NK-92 (cell line): ENCODE measurements at regions not wholly inside any gene's neighbourhood (a gene's known extent, or its start where the extent isn't known, plus 50 kb on each side); places are given as distances from the start of the nearest gene placed in this dataset.

Experiments
- DNase-seq: peaks from one replicate; lab custom pipeline; 2025; ENCODE audit not compliant: unreplicated experiment; lab: John Stamatoyannopoulos, UW

DNA sequence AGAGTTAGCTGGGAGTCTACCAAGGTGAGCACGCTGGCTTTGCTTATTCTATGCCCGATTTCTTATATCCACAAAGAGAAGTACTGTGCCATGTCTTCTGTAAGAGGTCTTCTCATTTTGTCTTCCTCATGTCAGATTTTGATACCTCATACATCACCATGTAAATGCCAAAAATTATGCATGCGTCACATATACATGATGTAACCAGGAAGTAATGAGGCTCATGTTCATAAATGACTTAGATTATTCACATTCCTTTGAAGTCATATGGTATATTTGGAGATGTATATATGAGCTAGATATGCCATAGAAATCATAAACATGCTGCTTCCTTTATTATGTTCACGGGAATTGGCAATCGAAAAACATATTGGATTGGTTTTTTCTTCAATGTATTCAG, 97.7 kb upstream of the CELF2 start:
- no peak for DNase-seq

DNA sequence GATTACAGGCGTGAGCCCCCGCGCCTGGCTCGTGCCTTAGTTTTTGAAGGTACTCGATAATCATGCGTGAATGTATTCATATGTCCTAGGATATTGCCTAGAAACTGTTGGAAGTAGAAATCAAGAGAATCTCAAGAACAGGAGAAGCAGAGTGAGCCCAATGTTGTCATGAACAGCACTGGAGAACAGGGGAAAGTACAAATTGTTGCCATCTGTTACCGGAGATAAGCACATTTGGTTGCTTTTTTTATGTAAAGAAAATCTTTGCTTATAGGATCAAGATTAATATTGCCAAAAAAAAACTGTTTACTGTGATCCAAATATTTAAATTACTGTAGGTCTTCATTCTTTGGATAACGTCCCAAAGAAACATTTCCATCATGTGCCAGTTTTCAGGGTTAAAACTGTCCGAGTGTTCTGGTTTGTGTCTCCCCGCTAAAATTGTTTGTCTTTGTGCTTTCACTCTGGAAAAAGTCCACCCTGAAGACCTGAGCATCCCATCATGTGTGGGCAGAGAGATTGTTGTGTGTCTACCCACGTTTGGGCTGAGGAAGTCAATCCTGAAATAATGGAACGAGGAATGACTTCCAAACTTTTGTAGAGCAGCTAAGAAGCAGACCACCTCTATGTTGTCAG, 95.7 kb upstream of the CELF2 start:
- no peak for DNase-seq

DNA sequence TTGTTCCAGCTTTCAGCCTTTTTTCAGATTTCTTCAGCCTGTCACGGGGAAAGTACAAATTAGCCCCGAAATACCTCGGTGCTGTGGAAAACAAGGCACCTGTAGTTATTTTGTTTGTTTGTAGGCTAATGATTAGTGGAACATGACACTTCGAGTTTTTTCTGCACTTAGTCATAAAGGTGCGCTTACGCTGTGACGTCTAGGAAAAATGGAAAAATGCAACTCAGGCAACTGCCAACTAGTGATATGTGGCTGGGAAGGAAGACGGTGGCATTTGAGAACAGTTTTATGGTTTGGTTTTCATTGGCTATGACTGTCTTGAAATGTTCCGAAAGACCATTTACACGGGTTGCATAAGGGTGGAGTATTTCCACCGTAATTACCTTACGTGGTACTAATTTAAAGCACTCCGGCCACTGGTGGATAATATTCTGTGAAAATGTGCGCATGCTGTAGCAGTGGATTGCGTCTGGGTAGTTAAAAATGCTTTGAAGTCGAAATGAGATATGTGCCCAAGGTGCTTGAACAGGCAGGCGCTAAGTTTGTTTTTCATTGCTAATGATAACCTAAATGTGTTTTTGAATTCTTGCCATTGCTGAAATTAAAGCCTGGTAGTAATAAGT, 94.5 kb upstream of the CELF2 start:
- DNase-seq = no peak

DNA sequence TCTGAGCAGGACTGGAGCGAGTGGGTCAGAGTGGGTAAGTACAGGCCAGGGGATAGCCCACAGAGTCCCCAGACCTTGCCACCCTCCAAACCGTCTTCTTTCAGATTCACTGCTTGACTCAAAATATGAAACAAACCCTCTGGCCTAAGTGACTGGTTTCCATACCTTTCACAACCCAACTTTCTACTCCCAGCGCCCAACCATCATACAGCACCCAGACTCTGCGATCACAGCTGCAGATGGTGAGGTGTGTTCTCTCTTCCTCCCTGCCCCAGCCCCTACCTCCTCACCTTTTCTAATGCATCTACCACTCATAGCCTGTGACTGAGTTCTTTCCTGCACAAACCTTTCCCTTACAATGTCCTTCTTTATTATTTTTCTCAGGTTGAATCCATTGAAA, 92.0 kb upstream of the CELF2 start:
- DNase-seq = no peak

DNA sequence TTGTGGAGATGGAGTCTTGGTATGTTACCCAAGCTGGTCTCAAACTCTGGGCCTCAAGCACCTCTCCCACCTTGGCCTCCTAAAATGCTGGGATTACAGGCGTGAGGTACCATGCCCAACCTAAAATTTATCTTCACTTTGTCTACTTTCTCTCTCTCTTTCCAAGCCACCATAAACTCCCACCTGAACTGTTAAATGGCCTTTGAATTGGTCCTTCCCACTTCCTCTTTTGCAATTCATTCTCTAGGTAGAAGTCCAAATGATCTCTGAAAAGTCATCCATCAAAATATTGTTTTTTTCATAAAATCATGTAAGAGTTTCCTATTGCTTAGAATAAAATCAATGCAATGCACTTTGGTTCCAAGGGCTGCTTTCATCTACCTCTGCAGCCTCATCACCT, 90.1 kb upstream of the CELF2 start:
- no peak for DNase-seq

DNA sequence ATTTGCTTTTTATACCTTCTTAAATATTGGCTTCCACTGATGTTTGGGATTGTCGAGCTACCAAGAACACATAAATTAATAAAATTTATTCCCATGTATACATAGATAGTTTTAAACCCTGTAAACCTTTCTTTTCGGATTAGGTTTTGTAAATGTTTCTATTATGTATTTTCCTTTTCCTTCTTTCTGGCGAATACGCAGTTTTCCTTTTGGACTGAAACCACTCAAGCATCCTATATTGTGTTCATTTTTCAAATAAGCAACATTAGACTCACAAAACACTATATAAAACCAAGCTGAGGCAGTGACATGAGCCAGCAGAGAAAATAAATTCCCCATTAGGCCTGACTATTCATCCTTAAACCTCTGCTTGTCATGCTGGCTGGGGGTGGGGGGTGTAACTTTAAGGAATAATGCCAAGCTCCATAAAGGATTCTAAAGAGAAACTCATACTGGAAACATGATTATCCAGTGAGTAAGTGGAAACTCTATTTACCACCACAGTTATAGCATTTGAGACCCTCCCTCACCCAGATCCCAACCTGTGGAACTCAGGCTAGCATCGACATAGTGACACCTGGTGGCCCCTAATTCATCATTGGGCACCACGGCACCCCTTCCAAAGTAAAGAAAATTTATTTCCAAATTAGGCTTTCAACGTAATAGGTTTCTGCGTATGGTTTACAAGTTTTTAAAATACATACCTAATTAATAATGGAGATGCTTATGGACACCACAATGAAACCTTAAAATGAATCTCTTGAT, 86.5 kb upstream of the CELF2 start:
- DNase-seq = no peak

DNA sequence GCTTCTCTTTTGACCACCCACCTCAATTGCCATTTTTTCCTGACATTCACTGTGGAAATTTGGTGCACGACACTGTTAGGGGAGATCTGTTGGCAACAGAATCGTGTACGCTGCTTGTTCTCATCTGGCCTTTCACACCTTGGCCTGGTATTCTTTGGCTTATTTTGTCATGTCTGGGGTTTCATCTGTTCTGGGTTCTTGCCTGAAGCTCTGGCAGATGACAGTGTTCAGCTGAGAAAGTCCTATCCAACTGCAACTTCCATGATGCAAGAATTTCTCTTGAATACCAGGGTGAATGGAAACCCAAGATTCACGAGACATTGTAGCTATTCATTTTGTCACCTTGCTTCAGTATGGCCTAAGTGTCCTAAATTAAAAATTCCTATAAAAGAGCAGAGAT, 82.6 kb upstream of the CELF2 start:
- DNase-seq = no peak

DNA sequence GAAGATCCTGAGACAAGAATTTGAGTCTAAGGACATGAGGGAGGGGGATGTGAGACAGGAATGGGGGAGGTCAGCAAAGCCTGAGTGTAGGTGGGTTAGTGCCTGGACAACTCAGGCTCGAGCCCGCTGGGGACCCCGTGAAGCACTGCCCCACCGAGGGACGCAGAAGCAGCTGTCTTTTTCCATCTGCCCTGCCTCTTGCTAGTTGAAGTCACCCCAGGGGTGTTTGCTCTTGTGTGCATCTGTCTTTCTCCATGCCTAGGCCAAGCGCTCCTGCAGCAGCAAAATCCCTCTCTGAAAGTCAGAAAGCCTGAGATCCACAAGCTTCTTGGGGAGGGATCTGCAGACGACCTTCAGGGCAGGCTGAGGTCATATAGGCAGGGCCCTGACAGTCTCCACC, 79.0 kb upstream of the CELF2 start:
- no peak for DNase-seq

DNA sequence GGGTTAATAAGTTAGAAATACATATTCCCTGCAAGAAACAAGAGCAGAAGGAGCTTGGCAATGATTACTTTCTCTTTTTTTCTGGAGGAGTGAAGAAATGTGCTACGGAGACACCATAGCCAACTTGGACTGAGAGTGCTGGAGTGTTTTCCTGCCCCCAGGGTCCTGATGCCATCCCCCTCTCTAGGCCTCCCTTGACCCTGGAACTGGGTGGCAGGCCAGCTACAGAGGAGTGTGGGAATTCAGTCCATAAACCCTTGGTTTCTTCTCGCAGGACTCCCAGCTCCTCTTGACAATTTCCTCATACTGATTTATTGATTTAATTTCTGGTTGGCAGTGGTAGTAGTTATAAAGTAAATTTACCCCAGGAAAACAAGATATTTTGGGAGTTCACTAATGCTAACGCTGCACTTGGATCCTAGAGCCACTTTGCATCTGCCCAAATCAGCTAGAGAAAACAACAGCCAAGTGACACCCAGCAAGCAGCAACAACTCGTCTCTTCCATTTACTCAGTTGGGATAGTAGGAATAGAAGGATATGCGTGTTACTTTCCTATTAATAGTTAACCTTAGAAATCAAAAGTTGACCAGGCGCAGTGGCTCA, 76.4 kb upstream of the CELF2 start:
- DNase-seq = no peak

DNA sequence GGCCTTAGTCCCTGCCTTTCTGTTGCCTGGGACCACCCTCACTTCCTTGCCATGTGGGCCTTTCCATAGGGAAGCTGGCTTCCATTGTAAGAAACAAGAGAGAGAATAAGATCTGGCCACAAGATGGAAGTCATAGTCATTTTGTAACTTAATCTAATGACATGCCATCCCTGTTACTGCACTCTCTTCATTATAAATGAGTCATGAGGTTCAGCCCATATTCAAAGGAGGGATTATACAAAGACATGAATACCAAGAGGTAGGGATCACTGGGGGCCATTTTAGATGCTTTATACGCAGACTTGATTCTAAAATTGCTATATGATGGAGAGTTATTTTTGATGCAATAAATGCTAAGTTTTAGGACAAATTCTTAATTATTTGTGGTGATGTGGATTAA, 75.2 kb upstream of the CELF2 start:
- no peak for DNase-seq

DNA sequence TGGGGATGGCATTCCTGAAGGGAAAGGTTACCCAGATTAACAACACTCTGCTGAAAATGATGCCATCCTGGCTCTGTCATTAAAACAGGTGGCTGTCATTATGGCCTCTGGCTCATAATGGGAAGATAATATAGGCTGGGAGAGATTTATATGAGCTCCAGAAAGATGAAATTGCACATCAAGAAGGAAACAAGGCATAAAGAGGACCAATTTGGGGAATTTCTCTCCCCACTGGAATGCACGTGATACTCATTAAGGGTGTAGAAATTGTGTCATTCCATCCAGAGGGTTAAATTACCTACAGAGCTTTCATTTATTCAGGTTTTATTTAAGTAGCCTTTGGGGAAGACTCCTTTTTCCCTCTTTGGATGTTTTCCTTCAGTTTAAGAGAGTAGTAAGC, 71.6 kb upstream of the CELF2 start:
- no peak for DNase-seq

DNA sequence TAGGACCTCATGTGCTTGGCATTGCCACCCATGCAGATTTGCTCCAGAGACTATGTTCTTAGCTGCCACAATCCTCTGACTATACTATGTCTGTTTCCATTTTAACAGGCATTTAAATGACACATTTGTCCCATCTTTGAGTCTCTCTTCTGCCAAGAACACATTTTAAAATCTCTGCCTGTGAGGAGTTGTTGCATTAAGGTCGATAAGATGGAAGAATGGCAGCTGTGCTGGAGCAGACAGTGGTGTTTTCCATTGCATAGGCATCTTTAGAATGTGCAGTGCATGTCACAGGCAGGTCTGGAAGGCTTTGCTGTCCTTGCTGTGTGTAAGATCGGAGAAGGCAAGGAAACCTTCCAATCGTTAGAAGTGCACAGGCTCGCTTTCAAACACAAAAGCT, 70.9 kb upstream of the CELF2 start:
- DNase-seq = no peak

DNA sequence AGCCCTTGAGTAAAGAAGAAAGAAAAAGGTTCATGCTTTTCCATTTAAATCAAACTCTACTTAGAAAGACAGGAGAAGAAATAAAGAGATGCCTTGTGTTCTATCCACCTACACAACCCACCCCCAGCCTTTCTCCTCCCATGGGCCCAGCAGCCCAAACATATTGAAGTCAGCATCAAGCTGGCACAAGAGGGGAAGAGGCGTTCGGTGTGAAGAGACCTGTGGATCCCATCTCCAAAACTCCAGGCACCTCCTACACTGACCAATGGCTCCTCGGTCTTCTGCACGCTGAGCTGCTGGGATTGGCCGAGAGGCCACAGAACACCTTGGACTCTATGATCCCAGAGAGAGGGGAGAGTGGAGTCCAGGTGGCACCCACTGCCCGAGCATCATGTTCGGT, 66.0 kb upstream of the CELF2 start:
- no peak for DNase-seq

DNA sequence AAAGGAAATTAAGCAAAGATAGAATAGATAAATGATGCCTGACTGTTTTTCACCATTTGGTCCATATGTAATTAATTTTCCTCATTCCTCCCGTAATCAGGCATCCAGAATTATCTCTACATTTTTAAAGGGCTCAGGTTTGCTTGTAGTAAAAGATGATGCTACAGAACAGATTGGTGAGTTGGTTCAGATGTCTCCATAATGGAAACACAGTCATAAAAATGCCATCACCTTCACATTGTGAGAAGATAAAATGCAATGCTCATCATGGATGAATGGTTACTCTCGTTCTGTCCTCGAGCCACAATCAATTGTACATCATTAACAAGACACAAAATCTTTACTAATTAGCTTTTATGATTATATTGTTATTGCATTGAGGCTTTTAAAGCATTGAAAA, 64.9 kb upstream of the CELF2 start:
- DNase-seq = no peak

DNA sequence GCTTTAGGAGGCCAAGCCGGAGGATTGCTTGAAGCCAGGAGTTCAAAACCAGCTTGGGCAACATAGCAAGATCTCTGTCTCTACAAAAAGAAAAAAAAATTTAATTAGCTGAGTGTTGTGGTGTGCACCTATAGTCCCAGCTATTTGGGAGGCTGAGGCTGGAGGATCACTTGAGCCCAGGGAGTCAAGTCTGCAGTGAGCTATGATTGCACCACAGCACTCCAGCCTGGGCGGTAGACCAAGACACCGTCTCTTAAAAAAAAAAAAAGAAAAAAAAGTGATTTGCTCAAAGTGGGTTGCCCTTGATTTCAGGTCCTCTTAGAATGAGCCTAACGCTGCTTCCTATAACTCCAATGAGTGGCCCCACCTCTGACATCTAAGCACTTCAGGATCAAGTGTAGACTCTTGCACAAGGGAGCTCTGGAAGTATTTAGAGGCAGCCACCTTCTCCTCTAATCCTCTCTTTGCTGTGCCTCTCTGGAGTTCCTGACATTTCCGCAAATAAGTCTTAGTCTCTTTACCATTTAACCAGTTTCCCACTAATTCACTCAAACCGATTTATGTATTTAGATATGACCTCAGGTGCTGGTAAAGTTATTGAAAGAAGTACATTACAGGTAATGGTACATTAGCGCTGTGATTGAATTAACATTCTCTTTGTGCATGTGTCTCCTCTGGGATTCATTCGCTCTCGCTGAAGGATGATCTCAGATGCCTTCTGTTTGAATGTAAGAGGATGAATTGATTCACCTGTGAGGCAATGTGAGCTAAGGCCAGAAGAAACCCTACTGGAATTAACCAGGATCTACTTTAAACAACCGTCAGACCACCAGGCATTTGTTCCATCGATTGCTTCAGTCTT, 60.8 kb upstream of the CELF2 start:
- no peak for DNase-seq

DNA sequence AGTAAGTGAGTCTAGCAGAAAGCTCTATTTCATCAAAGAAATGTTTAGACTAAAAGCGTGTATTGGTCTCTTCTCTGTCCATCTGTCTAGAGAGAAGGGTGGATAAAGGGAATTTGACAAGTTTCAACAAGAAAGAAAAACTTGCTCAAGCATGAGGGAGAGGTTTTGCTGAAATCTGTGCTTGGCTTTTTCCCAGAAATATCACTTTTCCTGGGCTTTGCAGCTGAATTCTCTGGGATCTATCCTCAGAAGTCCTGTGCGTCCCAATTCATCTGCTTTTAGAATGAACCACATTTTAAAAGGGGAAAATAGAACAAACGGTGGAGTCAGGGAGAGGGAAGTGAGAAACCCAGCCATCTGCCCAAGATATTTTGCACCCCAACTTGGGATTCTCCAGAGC, 59.6 kb upstream of the CELF2 start:
- no peak for DNase-seq

DNA sequence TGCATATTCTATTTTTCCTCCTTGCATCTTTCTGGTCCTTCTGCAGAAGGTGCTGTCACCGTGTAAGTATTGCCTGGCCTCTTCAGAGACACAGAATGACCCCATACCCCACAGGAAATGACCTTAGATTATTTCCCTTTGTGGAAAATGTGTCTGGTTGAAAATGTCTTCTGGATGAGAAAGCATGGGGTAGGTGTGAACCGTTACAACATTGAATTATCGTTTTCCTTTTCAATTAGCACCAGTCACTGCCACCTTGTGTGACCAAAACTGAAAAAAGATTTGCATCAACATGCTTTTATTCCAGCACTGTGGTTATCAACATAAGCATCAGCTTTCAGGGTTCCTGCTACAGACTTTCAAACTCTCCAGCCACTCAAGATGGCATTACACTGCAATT, 58.0 kb upstream of the CELF2 start:
- DNase-seq = no peak

DNA sequence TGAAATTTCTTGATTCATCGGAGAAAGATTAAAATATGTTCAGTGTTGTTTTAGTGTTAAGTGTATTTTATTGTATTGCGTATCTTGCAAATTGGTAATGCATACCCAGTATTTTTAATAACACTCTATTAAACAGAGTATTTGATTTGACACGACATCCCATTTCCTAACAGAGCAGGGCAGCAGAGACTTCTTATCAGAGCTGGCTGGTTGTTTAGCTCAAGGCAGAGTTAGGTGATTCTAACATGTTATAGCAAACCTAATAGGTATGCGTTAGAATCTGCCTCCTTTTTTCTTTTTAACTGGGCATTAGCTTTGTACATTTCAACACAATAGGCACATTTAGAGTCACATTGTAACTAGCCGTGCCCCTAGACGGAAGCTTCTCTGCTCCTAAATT, 57.1 kb upstream of the CELF2 start:
- DNase-seq = no peak

DNA sequence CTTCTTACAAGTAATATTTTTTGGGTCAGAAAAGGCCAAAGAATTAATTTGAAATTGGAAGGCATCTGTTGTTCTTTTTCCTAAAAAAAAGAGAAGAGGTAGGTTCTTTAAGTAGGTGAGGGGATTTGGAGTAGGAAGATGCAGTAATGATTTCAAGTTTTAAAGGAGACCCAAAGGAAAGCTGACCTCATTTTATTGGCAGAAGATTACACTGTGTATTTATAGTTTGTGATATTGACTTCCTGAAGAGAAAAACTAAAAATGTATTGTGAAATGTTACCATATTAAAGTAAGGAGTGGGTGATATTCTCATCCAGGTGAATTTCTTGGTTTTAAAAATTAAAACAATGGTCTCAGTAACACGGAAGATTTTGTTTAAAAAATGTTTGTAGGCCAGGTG, 56.6 kb upstream of the CELF2 start:
- no peak for DNase-seq

DNA sequence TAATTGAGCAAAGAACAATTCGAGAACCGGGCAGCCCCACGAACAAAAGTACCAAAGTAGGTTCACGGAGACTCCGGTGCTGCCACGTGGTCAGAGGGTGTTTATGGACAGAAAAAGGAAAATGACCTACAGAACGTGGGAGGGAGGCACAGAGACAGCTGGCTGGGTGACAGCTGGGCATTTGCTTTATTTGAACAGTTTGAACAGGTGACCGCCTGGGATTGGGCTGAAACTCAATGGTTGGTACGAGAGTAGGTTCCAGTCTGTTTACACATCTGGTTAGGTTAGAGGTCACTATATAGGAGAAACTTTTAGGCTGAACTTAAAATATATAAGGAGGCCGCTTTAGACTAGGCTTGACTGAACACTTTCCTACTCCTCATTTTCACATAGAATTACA, 50.6 kb upstream of the CELF2 start:
- DNase-seq = no peak

DNA sequence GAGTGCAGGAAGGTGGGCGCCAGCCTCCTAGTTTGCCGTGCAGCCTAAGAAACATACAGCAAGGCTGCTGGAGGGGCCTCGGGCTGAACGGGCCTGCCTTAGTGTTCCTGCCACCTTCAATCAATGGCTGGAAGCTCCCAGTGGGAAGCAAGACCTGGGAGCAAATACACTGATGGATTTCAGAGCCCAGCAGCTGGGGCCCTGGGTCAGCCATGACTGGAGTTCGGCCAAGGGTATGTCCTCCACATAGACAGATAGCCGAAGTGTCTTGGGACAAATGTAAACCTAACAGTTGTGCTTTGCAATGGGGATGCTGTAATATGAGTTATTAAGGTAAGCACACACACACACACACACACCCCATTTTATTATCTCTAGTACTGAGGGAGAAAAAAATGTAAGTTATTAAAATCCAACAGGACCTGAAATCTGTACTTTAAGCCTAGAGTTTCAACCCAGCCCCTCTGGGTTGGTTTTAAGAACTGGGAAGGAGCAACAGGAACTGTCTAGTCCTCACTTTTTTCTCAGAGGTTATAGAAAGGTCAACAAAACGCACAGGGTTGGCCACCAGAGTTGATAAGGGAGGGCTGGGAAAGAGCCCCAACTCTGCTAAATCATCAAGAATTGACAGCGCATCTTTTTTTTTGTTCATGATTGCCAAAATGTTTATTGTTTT, 50.0 kb upstream of the CELF2 start:
- no peak for DNase-seq
